ENCODE measurements at regions not wholly inside any gene's neighbourhood (a gene's known extent, or its start where the extent isn't known, plus 50 kb on each side); places are given as distances from the start of the nearest gene placed in this dataset.

GRCh38 chr20:7516621-7517111 lies 423.6 kb downstream of the HAO1 start:
- TF ChIP-seq FOXM1 (IDR thresholded peaks at IDR 0.05; ENCODE audit: borderline replicate concordance), result no peak
- no peak for TF ChIP-seq SUZ12 (IDR thresholded peaks at IDR 0.05)
- TF ChIP-seq, protein P1, sequence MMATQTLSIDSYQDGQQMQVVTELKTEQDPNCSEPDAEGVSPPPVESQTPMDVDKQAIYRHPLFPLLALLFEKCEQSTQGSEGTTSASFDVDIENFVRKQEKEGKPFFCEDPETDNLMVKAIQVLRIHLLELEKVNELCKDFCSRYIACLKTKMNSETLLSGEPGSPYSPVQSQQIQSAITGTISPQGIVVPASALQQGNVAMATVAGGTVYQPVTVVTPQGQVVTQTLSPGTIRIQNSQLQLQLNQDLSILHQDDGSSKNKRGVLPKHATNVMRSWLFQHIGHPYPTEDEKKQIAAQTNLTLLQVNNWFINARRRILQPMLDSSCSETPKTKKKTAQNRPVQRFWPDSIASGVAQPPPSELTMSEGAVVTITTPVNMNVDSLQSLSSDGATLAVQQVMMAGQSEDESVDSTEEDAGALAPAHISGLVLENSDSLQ (IDR thresholded peaks at IDR 0.05), result no peak
- no peak for TF ChIP-seq TARDBP (IDR thresholded peaks at IDR 0.05)
- no peak for TF ChIP-seq FOXK2 (IDR thresholded peaks at IDR 0.05)
- no peak for TF ChIP-seq SP1 (IDR thresholded peaks at IDR 0.05)
- TF ChIP-seq FOXA1 (IDR thresholded peaks at IDR 0.05), result no peak
